ENCODE measurements at regions not wholly inside any gene's neighbourhood (a gene's known extent, or its start where the extent isn't known, plus 50 kb on each side); places are given as distances from the start of the nearest gene placed in this dataset.
"Not testable (repeated sequence)": the region's sequence is repeated elsewhere in the genome, so short reads cannot be mapped to it uniquely, and the experiment has no call there.

GRCh38 chr4:137468836-137469235 lies 63.5 kb downstream of the PCDH18 start:
- DNase-seq = no peak

DNA sequence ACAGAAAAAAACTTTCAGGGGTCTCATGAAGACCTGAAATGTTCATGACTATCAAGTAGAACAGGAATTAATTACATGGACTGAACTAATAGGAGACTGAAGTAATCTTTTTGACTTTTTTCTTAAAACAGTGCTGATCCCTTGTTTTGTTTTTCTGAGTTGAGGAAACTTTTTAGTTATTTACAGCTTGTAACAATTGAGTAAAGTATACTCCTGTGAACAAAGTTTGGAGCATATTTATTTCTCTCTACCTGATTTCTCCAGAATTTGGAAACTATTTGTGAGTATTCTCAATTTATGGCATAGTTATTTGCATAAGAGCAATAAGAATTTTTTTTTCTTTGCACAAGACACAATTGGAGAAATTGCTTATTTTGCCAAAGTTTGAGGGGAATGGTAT lies 64.8 kb downstream of the PCDH18 start:
- DNase-seq = no peak

- no peak for DNase-seq
Measured at GRCh38 chr4:137463377-137464003, 68.8 kb downstream of the PCDH18 start.

DNA sequence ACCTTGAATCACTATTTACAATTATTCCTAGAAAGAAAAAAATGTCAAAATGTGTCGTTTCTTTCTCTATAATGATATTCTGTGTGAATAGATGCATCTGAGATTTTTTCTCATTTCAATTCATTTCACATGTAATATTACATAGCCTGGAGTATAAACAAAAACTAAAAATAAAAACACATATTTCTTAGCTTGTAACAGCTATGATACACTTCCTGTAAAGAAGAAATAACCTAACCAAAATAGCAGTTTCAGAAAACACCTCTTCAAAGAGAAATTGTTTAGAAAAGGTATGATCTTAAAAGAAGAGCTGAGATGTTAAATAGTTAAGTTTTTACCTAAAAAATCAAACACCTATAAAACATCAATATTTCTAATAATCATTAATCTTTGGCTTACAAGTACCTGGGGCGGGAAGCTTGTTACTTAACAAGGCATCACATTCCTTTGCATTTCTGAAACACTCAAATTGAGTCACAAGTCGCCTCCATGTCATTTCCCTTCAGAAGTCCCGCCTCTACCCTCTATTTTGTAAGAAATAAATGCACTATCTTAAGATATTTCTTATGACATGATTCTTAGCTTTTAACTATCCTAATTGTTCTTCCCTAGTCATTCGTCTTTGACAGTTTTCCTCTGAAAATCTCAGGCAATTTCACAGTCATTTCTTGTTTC lies 76.5 kb downstream of the PCDH18 start:
- no peak for DNase-seq

DNA sequence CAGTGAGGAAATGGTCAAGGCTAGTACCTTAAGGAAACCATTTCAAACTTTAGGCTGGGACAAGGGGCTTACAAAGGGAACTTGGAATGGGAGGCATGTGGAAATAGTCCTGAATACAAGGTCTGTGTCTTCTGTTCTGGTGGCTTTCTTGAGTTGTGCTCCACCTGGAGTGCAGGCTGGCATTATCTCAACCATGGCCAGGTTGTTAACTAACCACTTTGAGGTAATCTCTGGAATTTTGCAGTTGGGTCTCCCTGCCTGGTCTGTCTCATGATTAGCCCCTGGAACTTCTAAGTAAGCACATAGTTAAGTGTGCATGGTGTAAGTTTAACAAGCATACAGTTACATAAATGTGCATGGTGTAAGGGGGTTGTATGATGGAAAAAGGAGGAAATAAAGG lies 77.5 kb downstream of the PCDH18 start:
- DNase-seq = no peak

GRCh38 chr4:137452799-137453198 lies 79.5 kb downstream of the PCDH18 start:
- DNase-seq = no peak

DNA sequence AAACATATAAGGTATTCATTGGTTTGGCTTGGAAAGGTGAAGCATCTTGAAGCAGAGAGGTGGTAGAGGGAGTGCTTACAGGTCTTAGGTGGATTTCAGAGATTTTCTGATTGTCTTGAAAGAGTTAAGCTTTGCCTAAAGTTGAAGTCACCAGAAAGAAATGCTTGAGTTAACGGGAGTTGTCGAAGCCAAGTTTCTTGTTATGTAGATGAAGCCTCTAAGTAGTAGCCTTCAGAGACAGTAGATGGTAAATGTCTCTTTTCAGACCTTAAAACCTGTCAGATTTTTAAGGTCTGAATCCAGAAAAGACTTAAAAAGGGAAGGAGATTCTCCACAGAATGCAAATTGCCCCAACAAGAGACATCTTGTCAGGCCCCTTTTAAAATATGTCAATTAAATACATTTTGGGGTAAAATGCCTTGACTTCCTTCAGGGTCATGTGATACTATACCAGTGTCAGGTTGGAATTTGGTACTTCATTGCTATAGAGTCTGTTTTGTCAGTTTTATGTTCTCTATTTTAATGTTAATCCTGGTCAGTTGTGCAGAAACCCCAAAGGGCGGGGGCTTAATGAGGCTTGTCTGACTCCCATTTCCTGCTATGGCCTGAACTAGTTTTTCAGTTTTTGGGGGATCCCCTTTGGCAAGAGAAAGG lies 81.0 kb downstream of the PCDH18 start:
- no peak for DNase-seq

DNA sequence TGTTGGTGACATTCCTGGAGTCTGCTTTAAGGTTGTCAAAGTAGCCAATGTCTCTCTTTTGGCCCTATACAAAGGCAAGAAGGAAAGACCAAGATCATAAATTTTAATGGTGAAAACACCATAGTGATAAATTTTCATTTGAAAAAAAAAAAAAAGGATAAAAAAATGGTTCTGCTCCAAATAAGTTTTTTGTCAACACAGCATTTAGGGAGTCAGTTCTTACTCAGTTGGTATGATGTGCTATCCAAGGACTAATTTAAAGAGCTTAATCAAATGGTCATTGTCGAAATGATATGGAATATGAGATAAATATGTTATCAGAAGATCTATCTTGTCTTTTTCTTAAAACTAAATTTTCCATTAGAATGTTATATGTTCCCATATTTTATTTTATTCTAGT lies 83.9 kb downstream of the PCDH18 start:
- no peak for DNase-seq

DNA sequence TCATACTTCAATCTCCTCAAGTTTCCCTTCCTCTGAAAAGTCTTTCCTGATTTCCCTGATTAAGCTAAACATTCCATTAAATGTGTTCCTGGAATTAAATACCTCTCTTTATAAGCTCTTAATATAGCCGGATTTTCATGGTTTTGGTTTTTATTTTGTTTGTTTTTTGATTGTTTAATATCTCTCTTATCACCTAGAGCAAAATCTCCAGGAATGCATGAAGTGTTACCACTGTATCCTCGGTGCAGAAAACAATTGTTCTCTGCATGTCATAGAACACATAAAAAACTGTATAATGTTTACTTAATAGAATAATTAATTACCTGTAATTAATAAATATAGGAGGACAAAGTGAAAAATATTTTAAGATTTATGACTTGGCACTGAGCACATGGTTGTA lies 86.2 kb downstream of the PCDH18 start:
- DNase-seq = no peak

DNA sequence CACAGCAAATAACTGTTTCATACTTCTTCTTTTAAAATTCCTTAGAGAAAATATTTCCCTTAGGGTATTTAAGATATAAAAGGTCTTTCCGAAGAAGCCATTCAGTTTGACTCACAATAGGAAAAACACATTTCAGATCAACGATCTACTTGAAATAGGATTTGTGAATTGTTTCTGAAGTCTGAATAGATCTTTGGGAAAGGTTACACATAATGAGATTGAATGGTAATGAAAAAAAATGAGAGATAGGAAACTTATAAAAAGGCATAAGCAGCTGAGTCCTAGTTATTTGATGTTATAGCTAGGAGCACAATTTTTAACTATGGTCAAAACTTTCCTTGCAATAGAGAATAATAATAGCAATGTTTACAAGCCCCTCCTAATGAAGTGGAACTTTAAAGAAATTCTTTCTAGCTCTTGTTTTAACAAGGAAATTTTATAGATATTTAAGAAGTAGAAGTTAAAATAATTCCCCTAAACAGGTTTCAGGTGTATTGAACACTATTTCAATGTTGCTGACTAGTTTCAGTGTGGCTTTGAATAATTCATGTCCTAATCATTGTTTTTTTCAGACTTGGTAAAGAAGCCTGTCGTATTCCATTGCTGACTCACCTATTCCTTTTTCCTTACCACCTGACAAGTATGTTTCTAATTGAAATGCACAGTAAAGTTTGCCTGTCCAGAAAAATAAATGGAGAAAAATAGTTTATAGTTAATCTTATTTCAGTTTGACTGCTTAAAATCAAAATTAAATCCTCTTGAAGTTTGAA lies 89.1 kb downstream of the PCDH18 start:
- DNase-seq = no peak

DNA sequence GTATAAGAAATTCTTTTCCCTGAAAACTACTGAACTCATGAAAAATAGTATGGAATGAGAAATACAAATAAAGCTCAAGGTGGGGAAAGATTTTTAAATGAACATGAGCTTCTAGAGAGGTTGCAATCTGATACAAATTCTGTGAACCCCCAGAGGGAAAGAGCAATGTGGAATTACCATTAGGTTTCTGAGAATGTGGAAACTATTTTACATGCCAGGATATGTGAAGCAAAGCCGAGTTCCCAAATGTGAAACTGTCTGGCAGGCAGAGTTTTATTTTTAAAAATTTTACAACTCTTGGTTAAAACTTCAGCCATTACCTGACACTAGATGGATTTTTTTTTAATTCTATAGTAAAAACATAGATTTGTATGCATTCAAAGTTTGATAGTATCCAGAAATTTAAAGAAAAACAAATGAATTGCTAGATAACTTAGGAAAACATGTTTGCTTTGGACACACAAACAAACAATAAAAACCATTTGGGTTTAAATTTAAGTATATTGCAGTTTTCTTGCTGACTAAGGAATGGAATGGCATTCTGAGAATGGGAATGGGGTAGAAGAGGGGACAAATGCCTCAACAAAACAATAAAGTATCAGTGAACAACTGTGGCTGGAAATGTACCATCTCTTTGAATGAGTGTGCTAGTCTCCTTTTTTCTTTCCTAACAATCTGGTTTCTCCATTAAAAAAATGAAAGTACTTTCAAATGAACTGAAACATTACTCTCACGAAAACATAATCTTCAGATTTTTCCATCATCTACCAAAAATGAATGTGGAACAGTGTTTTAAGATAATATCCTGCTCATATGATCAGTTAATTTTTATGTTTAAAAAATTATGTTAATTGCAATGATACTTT lies 99.6 kb downstream of the PCDH18 start:
- no peak for DNase-seq

- no peak for DNase-seq
Measured at GRCh38 chr4:137430171-137430570, 102.1 kb downstream of the PCDH18 start.

GRCh38 chr4:137427411-137427810 lies 104.9 kb downstream of the PCDH18 start:
- DNase-seq = no peak

- DNase-seq = no peak
Measured at GRCh38 chr4:137425281-137425680, 107.0 kb downstream of the PCDH18 start.

- no peak for DNase-seq
Measured at GRCh38 chr4:137422666-137423065, 109.6 kb downstream of the PCDH18 start.

- no peak for DNase-seq
Measured at GRCh38 chr4:137421796-137422195, 110.5 kb downstream of the PCDH18 start.

DNA sequence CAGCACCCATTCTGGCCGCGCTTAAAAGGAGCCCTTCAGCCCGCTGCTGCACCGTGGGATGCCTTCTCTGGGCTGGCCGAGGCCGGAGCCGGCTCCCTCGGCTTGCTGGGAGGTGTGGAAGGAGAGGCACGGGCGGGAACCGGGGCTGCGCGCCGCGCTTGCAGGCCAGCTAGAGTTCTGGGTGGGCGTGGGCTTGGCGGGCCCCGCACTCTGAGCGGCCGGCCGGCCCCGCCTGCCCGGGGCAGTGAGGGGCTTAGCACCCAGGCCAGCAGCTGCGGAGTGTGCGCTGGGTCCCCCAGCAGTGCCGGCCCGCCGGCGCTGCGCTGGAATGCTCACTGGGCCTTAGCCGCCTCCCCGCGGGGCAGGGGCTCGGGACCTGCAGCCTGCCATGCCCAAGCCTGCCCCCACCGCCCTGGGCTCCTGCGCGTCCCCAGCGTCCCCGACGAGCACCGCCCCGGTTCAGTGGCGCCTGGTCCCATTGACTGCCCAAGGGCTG lies 111.3 kb downstream of the PCDH18 start:
- no peak for DNase-seq

GRCh38 chr4:137417676-137418075 lies 114.6 kb downstream of the PCDH18 start:
- DNase-seq = no peak

- no peak for DNase-seq
Measured at GRCh38 chr4:137414802-137415201, 117.5 kb downstream of the PCDH18 start.

- DNase-seq = no peak
Measured at GRCh38 chr4:137408527-137409177, 123.6 kb downstream of the PCDH18 start.

DNA sequence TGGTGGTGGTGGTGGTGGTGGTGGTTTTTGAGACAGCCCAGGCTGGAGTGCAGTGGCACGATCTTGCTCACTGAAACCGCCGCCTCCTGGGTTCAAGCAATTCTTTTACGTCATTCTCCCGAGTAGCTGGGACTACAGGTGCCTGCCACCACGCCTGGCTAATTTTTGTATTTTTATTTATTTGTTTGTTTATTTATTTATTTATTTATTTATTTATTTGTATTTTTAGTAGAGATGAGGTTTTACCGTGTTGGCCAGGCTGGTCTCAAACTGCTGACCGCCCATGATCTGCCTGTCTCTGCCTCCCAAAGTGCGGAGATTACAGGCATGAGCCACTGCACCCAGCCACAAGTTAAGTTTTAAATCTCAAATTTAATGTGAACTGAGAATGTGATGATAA lies 126.5 kb downstream of the PCDH18 start:
- not testable (repeated sequence) for DNase-seq

DNA sequence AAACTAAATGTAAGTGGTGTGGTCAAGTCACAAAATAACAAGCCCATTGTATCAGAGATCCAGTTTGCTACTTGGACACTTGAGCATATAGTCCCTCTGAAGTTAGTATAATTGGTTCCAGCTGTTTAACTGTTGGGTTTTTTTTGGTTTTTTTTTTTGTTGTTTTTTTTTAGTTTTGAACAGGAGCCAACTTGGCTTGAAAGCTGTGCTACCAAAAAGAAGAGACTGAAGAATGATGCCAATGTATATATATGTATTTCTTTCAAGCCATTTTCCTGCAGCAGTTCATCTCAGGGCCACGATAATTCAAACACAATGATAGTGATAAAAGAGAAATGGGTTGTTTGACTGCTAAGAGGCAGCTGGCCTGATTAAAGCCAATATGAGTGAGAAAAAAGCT lies 138.3 kb downstream of the PCDH18 start:
- no peak for DNase-seq

Measured in CD4-positive, alpha-beta T cell treated with Interleukin-12 subunit alpha and Interleukin-12 subunit beta, for 1 hour (primary cell).